Fibroblast of lung (primary cell): ENCODE measurements at regions not wholly inside any gene's neighbourhood (a gene's known extent, or its start where the extent isn't known, plus 50 kb on each side); places are given as distances from the start of the nearest gene placed in this dataset.

Source experiments
- DNase-seq, 2 donors: peaks; one replicate each; pipeline versions ENCODE4 v3.0.0 to v3.0.0-alpha.2; 2010; ENCODE audit warnings: low read depth in 2 of 2
- H2AFZ ChIP-seq: 2 replicates; pipeline ENCODE4 v1.5.1; 2012; ENCODE audit warnings: low read length, control low read depth, inconsistent platforms
- H3K27ac ChIP-seq: 2 replicates; pipeline ENCODE4 v1.5.1; 2011; ENCODE audit warnings: low read length, control low read depth; ENCODE audit not compliant: insufficient read depth
- H3K27me3 ChIP-seq: 2 replicates; pipeline ENCODE4 v1.5.1; 2011; ENCODE audit warnings: mild to moderate bottlenecking, low read length; ENCODE audit not compliant: control insufficient read depth, insufficient read depth
- H3K36me3 ChIP-seq: 2 replicates; pipeline ENCODE4 v1.5.1; 2011; ENCODE audit warnings: low read length; ENCODE audit not compliant: control insufficient read depth, insufficient read depth
- H3K4me1 ChIP-seq: 2 replicates; pipeline ENCODE4 v1.5.1; 2011; ENCODE audit warnings: low read length; ENCODE audit not compliant: control insufficient read depth, insufficient read depth; ENCODE audit errors: extremely low read depth
- H3K4me2 ChIP-seq: 2 replicates; pipeline ENCODE4 v1.5.1; 2011; ENCODE audit warnings: low read length, control low read depth; ENCODE audit not compliant: insufficient read depth; ENCODE audit errors: extremely low read depth
- H3K4me3 ChIP-seq, 4 experiments: fragments of 200-600 bp in 1 of 4; sonication (generic) in 1 of 4; replicated peaks in 1 of 4; 2 replicates each; pipeline ENCODE4 v1.5.1; 2011 to 2016; ENCODE audit warnings: low read length in 4 of 4, low read depth in 3 of 4, mild to moderate bottlenecking in 3 of 4, control low read depth in 2 of 4, inconsistent platforms in 1 of 4, mixed read lengths in 1 of 4; ENCODE audit not compliant: insufficient read depth in 1 of 4; ENCODE audit errors: control extremely low read depth in 1 of 4
- H3K79me2 ChIP-seq: 2 replicates; pipeline ENCODE4 v1.5.1; 2012; ENCODE audit warnings: mild to moderate bottlenecking, low read length, inconsistent platforms; ENCODE audit not compliant: control insufficient read depth, insufficient read depth
- H3K9ac ChIP-seq: 2 replicates; pipeline ENCODE4 v1.5.1; 2011; ENCODE audit warnings: mild to moderate bottlenecking, low read length, control low read depth; ENCODE audit not compliant: insufficient read depth
- H3K9me3 ChIP-seq: 2 replicates; pipeline ENCODE4 v1.5.1; 2012; ENCODE audit warnings: low read depth, low read length; ENCODE audit not compliant: control insufficient read depth, insufficient read depth
- H4K20me1 ChIP-seq: 2 replicates; pipeline ENCODE4 v1.5.1; 2011; ENCODE audit warnings: low read length; ENCODE audit not compliant: control insufficient read depth, insufficient read depth; ENCODE audit errors: extremely low read depth
- EZH2 ChIP-seq: IDR thresholded peaks from 2 replicates; pipeline ENCODE4 v1.5.1; 2012; ENCODE audit warnings: low read length, control low read depth, mild to moderate bottlenecking; ENCODE audit errors: missing control alignments
- TF ChIP-seq, protein P1 (sequence below), 2 donors: IDR thresholded peaks in 1 of 2; conservative IDR thresholded peaks in 1 of 2; 1 replicate in 1 of 2; 2 replicates in 1 of 2; pipeline ENCODE4 v1.5.1; 2011 to 2012; ENCODE audit warnings: low read length in 2 of 2, control low read depth in 1 of 2, inconsistent platforms in 1 of 2, low read depth in 1 of 2, mild to moderate bottlenecking in 1 of 2

- Histone ChIP-seq H3K4me2 (no peak overlapping the region), H3K79me2 (no peaks in the 10 kb centered on the region), H3K9me3 (no peaks in the 10 kb centered on the region), H3K36me3 (no peaks in the 10 kb centered on the region), H4K20me1 (no peaks in the 10 kb centered on the region), H2AFZ (no peak overlapping the region), H3K4me3 (no peak overlapping the region), H3K27ac (no peak overlapping the region), H3K4me1 (no peaks in the 10 kb centered on the region), H3K27me3 (no peaks in the 10 kb centered on the region), H3K9ac (no peak overlapping the region)
- TF ChIP-seq EZH2: no peak
- TF ChIP-seq, protein P1, sequence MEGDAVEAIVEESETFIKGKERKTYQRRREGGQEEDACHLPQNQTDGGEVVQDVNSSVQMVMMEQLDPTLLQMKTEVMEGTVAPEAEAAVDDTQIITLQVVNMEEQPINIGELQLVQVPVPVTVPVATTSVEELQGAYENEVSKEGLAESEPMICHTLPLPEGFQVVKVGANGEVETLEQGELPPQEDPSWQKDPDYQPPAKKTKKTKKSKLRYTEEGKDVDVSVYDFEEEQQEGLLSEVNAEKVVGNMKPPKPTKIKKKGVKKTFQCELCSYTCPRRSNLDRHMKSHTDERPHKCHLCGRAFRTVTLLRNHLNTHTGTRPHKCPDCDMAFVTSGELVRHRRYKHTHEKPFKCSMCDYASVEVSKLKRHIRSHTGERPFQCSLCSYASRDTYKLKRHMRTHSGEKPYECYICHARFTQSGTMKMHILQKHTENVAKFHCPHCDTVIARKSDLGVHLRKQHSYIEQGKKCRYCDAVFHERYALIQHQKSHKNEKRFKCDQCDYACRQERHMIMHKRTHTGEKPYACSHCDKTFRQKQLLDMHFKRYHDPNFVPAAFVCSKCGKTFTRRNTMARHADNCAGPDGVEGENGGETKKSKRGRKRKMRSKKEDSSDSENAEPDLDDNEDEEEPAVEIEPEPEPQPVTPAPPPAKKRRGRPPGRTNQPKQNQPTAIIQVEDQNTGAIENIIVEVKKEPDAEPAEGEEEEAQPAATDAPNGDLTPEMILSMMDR (conservative IDR thresholded peaks at IDR 0.05 in 1 of 2, IDR thresholded peaks at IDR 0.05 in 1 of 2; ENCODE audit: low read depth in 1 of 2, low read length in 2 of 2): no peak
- no peak for DNase-seq
Measured at GRCh38 chr15:26166429-26166828, 303.3 kb upstream of the ATP10A start.

DNA sequence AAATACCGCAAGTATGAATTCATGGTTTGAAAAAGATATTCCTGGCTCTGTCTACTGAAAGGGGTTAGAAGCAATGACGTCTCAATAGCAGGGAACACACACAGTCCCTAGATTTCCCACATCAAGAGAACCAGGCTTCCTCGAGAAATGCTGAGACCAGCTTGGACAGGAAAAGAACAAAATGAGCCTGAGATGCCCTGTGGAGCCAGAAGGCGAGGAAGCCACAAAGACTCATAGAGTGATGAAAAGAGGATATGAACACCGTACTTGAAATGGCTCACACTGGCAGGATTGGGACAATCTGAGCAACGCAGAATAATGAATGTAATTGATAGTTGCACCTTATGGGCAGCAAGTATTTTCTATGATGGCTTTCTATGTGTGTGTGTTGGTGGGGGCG is 302.4 kb upstream of the ATP10A start:
- Histone ChIP-seq H3K27ac (no peak overlapping the region), H3K4me2 (no peak overlapping the region), H4K20me1 (no peaks in the 10 kb centered on the region), H3K9me3 (no peaks in the 10 kb centered on the region), H3K79me2 (no peaks in the 10 kb centered on the region), H3K4me1 (no peaks in the 10 kb centered on the region), H3K36me3 (no peaks in the 10 kb centered on the region), H3K4me3 (no peak overlapping the region), H3K27me3 (no peaks in the 10 kb centered on the region), H2AFZ (no peak overlapping the region), H3K9ac (no peak overlapping the region)
- DNase-seq: no peak
- TF ChIP-seq EZH2: no peak
- TF ChIP-seq, protein P1 (conservative IDR thresholded peaks at IDR 0.05 in 1 of 2, IDR thresholded peaks at IDR 0.05 in 1 of 2; ENCODE audit: low read depth in 1 of 2, low read length in 2 of 2): no peak

GRCh38 chr15:26160343-26160742 is 297.2 kb upstream of the ATP10A start:
- no peak overlapping the region for H3K4me2 ChIP-seq
- H3K9me3 ChIP-seq: no peaks in the 10 kb centered on the region
- no peak overlapping the region for H3K4me3 ChIP-seq
- TF ChIP-seq EZH2: no peak
- TF ChIP-seq, protein P1 (conservative IDR thresholded peaks at IDR 0.05 in 1 of 2, IDR thresholded peaks at IDR 0.05 in 1 of 2; ENCODE audit: low read depth in 1 of 2, low read length in 2 of 2): no peak
- no peaks in the 10 kb centered on the region for H3K4me1 ChIP-seq
- no peaks in the 10 kb centered on the region for H4K20me1 ChIP-seq
- no peaks in the 10 kb centered on the region for H3K36me3 ChIP-seq
- H3K79me2 ChIP-seq: no peaks in the 10 kb centered on the region
- no peaks in the 10 kb centered on the region for H3K27me3 ChIP-seq
- no peak overlapping the region for H3K9ac ChIP-seq
- DNase-seq: no peak
- no peak overlapping the region for H2AFZ ChIP-seq
- H3K27ac ChIP-seq: no peak overlapping the region
